Spleen (tissue), 7 donors: ENCODE measurements at regions not wholly inside any gene's neighbourhood (a gene's known extent, or its start where the extent isn't known, plus 50 kb on each side); places are given as distances from the start of the nearest gene placed in this dataset.

Experiments used
- CTCF ChIP-seq, 11 experiments: fragments of 200-600 bp in 7 of 11; fragments of 450-650 bp in 4 of 11; sonication (generic) in 4 of 11; IDR thresholded peaks in 8 of 11; conservative IDR thresholded peaks in 3 of 11; 1 replicate in 7 of 11; 2 replicates in 4 of 11; pipeline versions ENCODE4 v1.4.0 to v1.8.0; 2016 to 2021; ENCODE audit warnings: antibody characterized with exemption in 11 of 11, inconsistent platforms in 4 of 11, mild to moderate bottlenecking in 1 of 11
- POLR2A ChIP-seq, 3 donors: fragments of 450-650 bp; IDR thresholded peaks; one replicate each; pipeline ENCODE4 v1.5.1; 2017; ENCODE audit warnings: antibody characterized with exemption in 3 of 3, mild to moderate bottlenecking in 1 of 3
- POLR2AphosphoS5 ChIP-seq, 3 donors: sonication (generic); formaldehyde crosslinking; IDR thresholded peaks; one replicate each; pipeline ENCODE4 v1.5.1; 2017; ENCODE audit warnings: antibody characterized with exemption in 3 of 3
- donor health status: DM: no; HTN: no; CAD: no; lungs with moderate emphysema.
- donor health status: DM: no; HTN: no; CAD: no.
- donor health status: DM: no; HTN: no; CAD: no.

- no peak for TF ChIP-seq CTCF (IDR thresholded peaks at IDR 0.05 in 8 of 11, conservative IDR thresholded peaks at IDR 0.05 in 3 of 11)
- no peak for TF ChIP-seq POLR2A (IDR thresholded peaks at IDR 0.05)
- TF ChIP-seq POLR2AphosphoS5 (IDR thresholded peaks at IDR 0.05) = no peak
Observed at GRCh38 chr13:80428349-80429096, 87.6 kb upstream of the SPRY2 start.
